ENCODE measurements at regions not wholly inside any gene's neighbourhood (a gene's known extent, or its start where the extent isn't known, plus 50 kb on each side); places are given as distances from the start of the nearest gene placed in this dataset.

- H4K20me1 ChIP-seq (ENCODE audit: insufficient read depth): no peaks in the 10 kb centered on the region
- no peak overlapping the region for H3K4me3 ChIP-seq (ENCODE audit: low read length)
- no peak overlapping the region for H3K9ac ChIP-seq (ENCODE audit: low read length)
- H3K27me3 ChIP-seq (ENCODE audit: insufficient read depth, low read depth, low read length): no peaks in the 10 kb centered on the region
- H3K4me2 ChIP-seq (ENCODE audit: low read length): no peak overlapping the region
- no peaks in the 10 kb centered on the region for H3F3A ChIP-seq (ENCODE audit: insufficient read depth, low read length, poor library complexity, severe bottlenecking)
- no peaks in the 10 kb centered on the region for H3K36me3 ChIP-seq (ENCODE audit: insufficient read depth, low read length)
- H2AFZ ChIP-seq (ENCODE audit: low read depth, low read length): no peak overlapping the region
- no peak for TF ChIP-seq MXI1 (conservative IDR thresholded peaks at IDR 0.05; ENCODE audit: poor library complexity, severe bottlenecking)
- no peak overlapping the region for H3K27ac ChIP-seq (ENCODE audit: low read length)
- H3K79me2 ChIP-seq (replicated peaks; ENCODE audit: insufficient read depth, low read length): no peaks in the 10 kb centered on the region
- H3K9me2 ChIP-seq (ENCODE audit: insufficient read depth, low read length): no peaks in the 10 kb centered on the region
- H3K9me3 ChIP-seq (ENCODE audit: low read length): no peaks in the 10 kb centered on the region
Measured at GRCh38 chr1:222454782-222455181, 93.1 kb downstream of the HHIPL2 start.

- Histone ChIP-seq H2AFZ (ENCODE audit: low read depth, low read length) (no peak overlapping the region), H3K4me2 (ENCODE audit: low read length) (no peak overlapping the region), H3K36me3 (ENCODE audit: insufficient read depth, low read length) (no peaks in the 10 kb centered on the region), H3F3A (ENCODE audit: insufficient read depth, low read length, poor library complexity, severe bottlenecking) (no peaks in the 10 kb centered on the region), H3K79me2 (replicated peaks; ENCODE audit: insufficient read depth, low read length) (no peaks in the 10 kb centered on the region), H3K9ac (ENCODE audit: low read length) (no peak overlapping the region), H3K9me3 (ENCODE audit: low read length) (no peaks in the 10 kb centered on the region), H3K27me3 (ENCODE audit: insufficient read depth, low read depth, low read length) (no peaks in the 10 kb centered on the region), H3K4me3 (ENCODE audit: low read length) (no peak overlapping the region), H3K9me2 (ENCODE audit: insufficient read depth, low read length) (no peaks in the 10 kb centered on the region), H4K20me1 (ENCODE audit: insufficient read depth) (no peaks in the 10 kb centered on the region), H3K27ac (ENCODE audit: low read length) (no peak overlapping the region)
- TF ChIP-seq RAD21 (conservative IDR thresholded peaks at IDR 0.05): no peak
- no peak for TF ChIP-seq EZH2 (IDR thresholded peaks at IDR 0.05; ENCODE audit: borderline replicate concordance, insufficient read depth, low read length, poor library complexity, severe bottlenecking)
- no peak for TF ChIP-seq SMC3 (conservative IDR thresholded peaks at IDR 0.05; ENCODE audit: poor library complexity)
- no peak for TF ChIP-seq MXI1 (conservative IDR thresholded peaks at IDR 0.05; ENCODE audit: poor library complexity, severe bottlenecking)
- no peak for TF ChIP-seq POLR2AphosphoS5 (IDR thresholded peaks at IDR 0.05)
- no peak for TF ChIP-seq REST (IDR thresholded peaks at IDR 0.05; ENCODE audit: borderline replicate concordance)
Measured at GRCh38 chr1:222454186-222454585, 93.7 kb downstream of the HHIPL2 start.

- Histone ChIP-seq H3K4me3 (ENCODE audit: low read length) (no peak overlapping the region), H3K4me2 (ENCODE audit: low read length) (no peak overlapping the region), H3K79me2 (replicated peaks; ENCODE audit: insufficient read depth, low read length) (no peaks in the 10 kb centered on the region), H3K27ac (ENCODE audit: low read length) (no peak overlapping the region), H2AFZ (ENCODE audit: low read depth, low read length) (no peak overlapping the region), H3K27me3 (ENCODE audit: insufficient read depth, low read depth, low read length) (no peaks in the 10 kb centered on the region), H3K36me3 (ENCODE audit: insufficient read depth, low read length) (no peaks in the 10 kb centered on the region), H4K20me1 (ENCODE audit: insufficient read depth) (no peaks in the 10 kb centered on the region), H3K9me3 (ENCODE audit: low read length) (no peaks in the 10 kb centered on the region), H3F3A (ENCODE audit: insufficient read depth, low read length, poor library complexity, severe bottlenecking) (no peaks in the 10 kb centered on the region), H3K9ac (ENCODE audit: low read length) (no peak overlapping the region), H3K9me2 (ENCODE audit: insufficient read depth, low read length) (no peaks in the 10 kb centered on the region)
- TF ChIP-seq CTCF (IDR thresholded peaks at IDR 0.05; ENCODE audit: poor library complexity, severe bottlenecking): no peak
- TF ChIP-seq TAF1 (IDR thresholded peaks at IDR 0.05; ENCODE audit: low read depth): no peak
- TF ChIP-seq EZH2 (IDR thresholded peaks at IDR 0.05; ENCODE audit: borderline replicate concordance, insufficient read depth, low read length, poor library complexity, severe bottlenecking): no peak
- TF ChIP-seq REST (IDR thresholded peaks at IDR 0.05; ENCODE audit: borderline replicate concordance): no peak
- TF ChIP-seq RAD21 (conservative IDR thresholded peaks at IDR 0.05): no peak
- TF ChIP-seq SMC3 (conservative IDR thresholded peaks at IDR 0.05; ENCODE audit: poor library complexity): no peak
- no peak for TF ChIP-seq EP300 (conservative IDR thresholded peaks at IDR 0.05; ENCODE audit: poor library complexity, severe bottlenecking)
- TF ChIP-seq MXI1 (conservative IDR thresholded peaks at IDR 0.05; ENCODE audit: poor library complexity, severe bottlenecking): no peak
- TF ChIP-seq POLR2AphosphoS5 (IDR thresholded peaks at IDR 0.05): no peak
Measured at GRCh38 chr1:222452031-222452430, 95.9 kb downstream of the HHIPL2 start.

Measured in neural cell (in vitro differentiated cells).